ENCODE measurements at regions not wholly inside any gene's neighbourhood (a gene's known extent, or its start where the extent isn't known, plus 50 kb on each side); places are given as distances from the start of the nearest gene placed in this dataset.

DNA sequence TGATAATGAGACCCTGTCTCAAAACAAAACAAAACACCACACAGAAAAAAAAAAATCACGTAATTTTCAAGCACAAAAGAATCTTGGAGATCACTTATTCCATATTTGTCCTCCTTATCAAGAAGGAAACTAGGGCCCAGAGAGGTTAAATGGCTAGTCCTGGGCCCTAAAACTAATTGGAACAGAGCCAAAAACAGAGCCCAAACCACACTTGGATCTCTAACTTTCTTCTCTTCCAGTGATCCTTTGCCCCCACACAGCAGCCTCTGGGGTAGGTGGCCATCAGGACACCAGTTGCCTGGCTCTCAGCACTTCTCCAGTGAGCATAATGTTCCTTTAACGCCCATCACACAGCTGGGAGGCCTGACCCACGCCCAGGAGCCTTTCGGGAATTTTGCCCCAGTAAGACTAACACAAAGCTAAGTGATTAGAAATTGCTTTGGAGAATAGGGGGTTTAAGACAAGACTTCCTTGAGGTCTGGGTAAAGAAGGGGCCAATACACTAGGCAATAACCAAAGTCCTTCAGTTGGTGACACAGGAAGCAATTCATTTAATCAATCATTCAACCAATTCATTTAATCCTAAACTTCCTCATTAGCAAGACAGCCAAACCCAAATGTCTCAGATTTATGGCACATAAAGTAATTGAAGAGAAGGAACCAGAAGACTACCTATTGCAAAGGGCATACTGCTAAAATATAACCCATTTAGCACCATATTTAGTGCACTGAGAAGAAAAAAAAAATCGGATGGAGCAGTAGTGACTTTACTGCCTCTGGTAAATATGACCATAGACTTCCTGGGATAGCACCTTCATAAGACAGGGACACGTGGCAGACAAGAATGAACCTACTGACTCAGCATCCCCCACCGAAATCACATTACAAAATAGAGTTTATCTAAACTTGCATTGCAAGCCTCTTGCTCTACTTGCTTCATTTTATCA is 77.8 kb downstream of the ZNF608 start:
- TF ChIP-seq, protein P1, sequence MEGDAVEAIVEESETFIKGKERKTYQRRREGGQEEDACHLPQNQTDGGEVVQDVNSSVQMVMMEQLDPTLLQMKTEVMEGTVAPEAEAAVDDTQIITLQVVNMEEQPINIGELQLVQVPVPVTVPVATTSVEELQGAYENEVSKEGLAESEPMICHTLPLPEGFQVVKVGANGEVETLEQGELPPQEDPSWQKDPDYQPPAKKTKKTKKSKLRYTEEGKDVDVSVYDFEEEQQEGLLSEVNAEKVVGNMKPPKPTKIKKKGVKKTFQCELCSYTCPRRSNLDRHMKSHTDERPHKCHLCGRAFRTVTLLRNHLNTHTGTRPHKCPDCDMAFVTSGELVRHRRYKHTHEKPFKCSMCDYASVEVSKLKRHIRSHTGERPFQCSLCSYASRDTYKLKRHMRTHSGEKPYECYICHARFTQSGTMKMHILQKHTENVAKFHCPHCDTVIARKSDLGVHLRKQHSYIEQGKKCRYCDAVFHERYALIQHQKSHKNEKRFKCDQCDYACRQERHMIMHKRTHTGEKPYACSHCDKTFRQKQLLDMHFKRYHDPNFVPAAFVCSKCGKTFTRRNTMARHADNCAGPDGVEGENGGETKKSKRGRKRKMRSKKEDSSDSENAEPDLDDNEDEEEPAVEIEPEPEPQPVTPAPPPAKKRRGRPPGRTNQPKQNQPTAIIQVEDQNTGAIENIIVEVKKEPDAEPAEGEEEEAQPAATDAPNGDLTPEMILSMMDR (IDR thresholded peaks at IDR 0.05) = no peak
- TF ChIP-seq POLR2A (IDR thresholded peaks at IDR 0.05) = no peak
- H3K4me1 ChIP-seq = peaks cover 0 to 23% (median 0%) of the 10 kb centered on the region in 4 donors
- no peak for DNase-seq
- H3K27ac ChIP-seq = peak overlapping the region in 1 of 4 donors; percentile 44
- H3K27me3 ChIP-seq = no peaks in the 10 kb centered on the region
- H3K4me3 ChIP-seq = no peak overlapping the region
- no peaks in the 10 kb centered on the region for H3K36me3 ChIP-seq
- H3K9me3 ChIP-seq = no peaks in the 10 kb centered on the region

DNA sequence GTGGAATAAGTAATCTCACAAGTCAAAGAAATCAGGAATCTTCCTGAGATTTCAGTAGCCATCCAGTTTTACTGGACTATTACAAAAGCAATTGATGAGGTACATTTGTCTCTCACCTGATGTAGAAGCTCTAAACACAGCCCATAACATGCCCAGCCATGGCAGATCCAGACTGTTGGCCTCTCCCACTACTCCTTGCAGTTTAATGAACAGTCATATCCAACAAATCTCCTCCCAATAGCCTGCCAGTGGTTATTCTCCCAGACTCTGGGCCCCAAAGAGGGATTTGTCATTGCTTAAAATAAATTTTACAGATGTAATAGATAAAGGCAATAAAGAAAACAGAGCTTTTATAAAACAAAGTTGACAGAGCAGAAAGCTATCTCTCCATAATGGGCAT is 80.8 kb downstream of the ZNF608 start:
- no peak for DNase-seq
- Histone ChIP-seq H3K9me3 (no peaks in the 10 kb centered on the region), H3K4me3 (no peak overlapping the region), H3K4me1 (peaks cover 0 to 49% (median 0%) of the 10 kb centered on the region in 4 donors), H3K36me3 (no peaks in the 10 kb centered on the region), H3K27ac (no peak overlapping the region), H3K27me3 (no peaks in the 10 kb centered on the region)
- TF ChIP-seq POLR2A (IDR thresholded peaks at IDR 0.05) = no peak
- TF ChIP-seq, protein P1 (IDR thresholded peaks at IDR 0.05) = no peak

DNA sequence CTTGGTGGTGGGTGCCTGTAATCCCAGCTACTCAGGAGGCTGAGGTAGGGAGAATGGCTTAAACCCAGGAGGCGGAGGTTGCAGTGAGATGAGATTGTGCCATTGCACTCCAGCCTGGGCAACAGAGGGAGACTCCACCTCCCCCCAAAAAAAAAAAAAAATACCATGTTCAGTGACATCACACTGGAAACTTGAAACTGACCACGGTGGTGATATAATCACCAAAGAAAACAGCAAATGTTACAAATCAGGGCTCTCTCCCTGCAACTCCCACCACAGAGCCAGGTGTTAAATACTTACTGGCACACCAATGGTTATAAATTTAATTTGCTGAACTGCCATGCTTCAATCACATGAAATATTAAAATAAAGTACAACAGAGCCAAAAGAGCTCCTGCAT is 81.4 kb downstream of the ZNF608 start:
- H3K4me3 ChIP-seq = no peak overlapping the region

DNA sequence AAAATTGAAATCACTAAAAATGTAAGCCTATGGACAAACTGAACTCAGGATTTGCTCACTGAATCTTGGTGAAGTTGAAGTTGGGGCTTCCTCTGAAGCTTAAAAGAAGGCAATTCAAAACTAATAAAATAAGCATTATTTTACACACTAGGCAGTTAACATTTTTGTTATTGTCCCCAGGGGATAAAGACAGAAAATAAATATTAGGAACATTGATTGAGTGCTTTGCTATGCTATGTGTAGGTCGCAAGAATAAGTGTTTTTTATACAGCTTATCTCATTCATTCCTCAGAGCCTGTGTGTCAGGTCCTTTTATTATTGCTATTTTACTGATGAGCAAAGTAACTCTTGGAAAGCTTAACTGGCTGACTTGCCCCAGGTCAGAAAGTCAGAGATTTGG is 82.2 kb downstream of the ZNF608 start:
- TF ChIP-seq POLR2A (IDR thresholded peaks at IDR 0.05) = no peak
- TF ChIP-seq, protein P1 (IDR thresholded peaks at IDR 0.05) = no peak
- no peaks in the 10 kb centered on the region for H3K36me3 ChIP-seq
- peaks cover 0 to 58% (median 0%) of the 10 kb centered on the region in 4 donors for H3K4me1 ChIP-seq
- no peaks in the 10 kb centered on the region for H3K9me3 ChIP-seq
- no peak for DNase-seq
- H3K4me3 ChIP-seq = no peak overlapping the region
- H3K27me3 ChIP-seq = no peaks in the 10 kb centered on the region
- H3K27ac ChIP-seq = no peak overlapping the region

More for the DNA sequence above, 81.4 kb downstream of the ZNF608 start:
- TF ChIP-seq POLR2A (IDR thresholded peaks at IDR 0.05) = no peak
- TF ChIP-seq, protein P1 (IDR thresholded peaks at IDR 0.05) = no peak
- no peaks in the 10 kb centered on the region for H3K27me3 ChIP-seq
- no peaks in the 10 kb centered on the region for H3K36me3 ChIP-seq
- peaks cover 0 to 55% (median 0%) of the 10 kb centered on the region in 4 donors for H3K4me1 ChIP-seq
- no peaks in the 10 kb centered on the region for H3K9me3 ChIP-seq
- H3K27ac ChIP-seq = no peak overlapping the region
- no peak for DNase-seq

DNA sequence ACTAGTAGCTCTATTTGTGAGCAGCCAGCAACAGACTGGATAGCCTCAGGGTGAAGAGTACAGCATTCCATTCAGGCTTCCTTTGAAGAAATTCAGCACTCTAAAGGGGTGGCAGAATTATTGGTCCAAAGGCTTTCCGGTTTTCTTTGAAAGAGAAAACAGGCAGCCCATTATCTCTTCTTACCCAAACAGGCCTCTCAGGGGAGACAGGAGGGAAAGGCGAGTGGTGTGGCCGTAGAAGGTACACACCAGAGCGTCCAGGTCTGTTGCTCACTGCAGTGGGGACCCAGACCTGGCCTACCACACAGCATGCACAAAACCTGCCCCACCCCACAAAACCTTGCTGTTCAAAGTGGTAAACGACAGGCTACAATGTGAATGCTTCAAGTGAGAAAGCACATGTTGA is 83.3 kb downstream of the ZNF608 start:
- Histone ChIP-seq H3K27ac (peak overlapping the region in 2 of 4 donors; percentile 26 to 65), H3K27me3 (no peaks in the 10 kb centered on the region), H3K4me1 (peaks cover 0 to 58% (median 0%) of the 10 kb centered on the region in 4 donors), H3K9me3 (no peaks in the 10 kb centered on the region), H3K4me3 (no peak overlapping the region), H3K36me3 (no peaks in the 10 kb centered on the region)
- TF ChIP-seq POLR2A (IDR thresholded peaks at IDR 0.05) = no peak
- TF ChIP-seq, protein P1 (IDR thresholded peaks at IDR 0.05) = no peak
- DNase-seq = no peak
